ENCODE measurements at regions not wholly inside any gene's neighbourhood (a gene's known extent, or its start where the extent isn't known, plus 50 kb on each side); places are given as distances from the start of the nearest gene placed in this dataset.

GRCh38 chr20:12575352-12576095, 433.2 kb upstream of the SPTLC3 start:
- Histone ChIP-seq H3K27ac (ENCODE audit: low read depth in 1 of 2, low read length in 2 of 2) (no peak overlapping the region), H3K9me3 (ENCODE audit: control insufficient read depth in 4 of 4, low read length in 3 of 4) (no peaks in the 10 kb centered on the region), H3K36me3 (ENCODE audit: control insufficient read depth in 4 of 4, insufficient read depth in 3 of 4, low read depth in 1 of 4, low read length in 3 of 4) (no peaks in the 10 kb centered on the region), H3K9ac (ENCODE audit: low read depth in 1 of 2, low read length in 2 of 2) (no peak overlapping the region), H3K4me1 (ENCODE audit: control insufficient read depth in 4 of 4, insufficient read depth in 4 of 4, low read length in 3 of 4) (no peaks in the 10 kb centered on the region), H3K27me3 (ENCODE audit: control insufficient read depth in 4 of 4, insufficient read depth in 4 of 4, low read length in 3 of 4) (no peaks in the 10 kb centered on the region), H3K4me3 (ENCODE audit: low read depth in 1 of 3, low read length in 3 of 3) (no peak overlapping the region)
- TF ChIP-seq FOXA1 (IDR thresholded peaks at IDR 0.05) = no peak
- TF ChIP-seq HNF4G (IDR thresholded peaks at IDR 0.05) = no peak
- no peak for TF ChIP-seq RXRA (IDR thresholded peaks at IDR 0.05)
- no peak for TF ChIP-seq FOXA2 (IDR thresholded peaks at IDR 0.05)
- TF ChIP-seq MAX (IDR thresholded peaks at IDR 0.05) = no peak
- TF ChIP-seq EGR1 (IDR thresholded peaks at IDR 0.05; ENCODE audit: low read depth in 2 of 2) = no peak
- TF ChIP-seq SP1 (IDR thresholded peaks at IDR 0.05) = no peak
- TF ChIP-seq YY1 (IDR thresholded peaks at IDR 0.05) = no peak
- no peak for TF ChIP-seq HNF4A (conservative IDR thresholded peaks at IDR 0.05)
- TF ChIP-seq GABPA (IDR thresholded peaks at IDR 0.05 in 1 of 2, conservative IDR thresholded peaks at IDR 0.05 in 1 of 2) = no peak
- TF ChIP-seq TAF1 (conservative IDR thresholded peaks at IDR 0.05) = no peak
- no peak for DNase-seq (ENCODE audit: low spot score)
- WGBS = 60% methylated on average over 4 of the region's 4 CpGs

- no peak for TF ChIP-seq RAD21 (IDR thresholded peaks at IDR 0.05)
- TF ChIP-seq GABPA (IDR thresholded peaks at IDR 0.05 in 1 of 2, conservative IDR thresholded peaks at IDR 0.05 in 1 of 2) = no peak
- TF ChIP-seq EGR1 (IDR thresholded peaks at IDR 0.05; ENCODE audit: low read depth in 2 of 2) = no peak
- no peak for TF ChIP-seq ATF3 (IDR thresholded peaks at IDR 0.05)
- TF ChIP-seq YY1 (IDR thresholded peaks at IDR 0.05) = no peak
- TF ChIP-seq RXRA (IDR thresholded peaks at IDR 0.05) = no peak
- no peak for TF ChIP-seq JUND (IDR thresholded peaks at IDR 0.05)
- WGBS = 54% methylated on average over 1 of the region's 1 CpG
- H3K27ac ChIP-seq (ENCODE audit: low read depth in 1 of 2, low read length in 2 of 2) = no peak overlapping the region
These were observed 431.6 kb upstream of the SPTLC3 start for GRCh38 chr20:12577213-12577612.

GRCh38 chr20:12581644-12582289, 427.0 kb upstream of the SPTLC3 start:
- H3K9me3 ChIP-seq (ENCODE audit: control insufficient read depth in 4 of 4, low read length in 3 of 4) = no peaks in the 10 kb centered on the region
- no peak overlapping the region for H3K27ac ChIP-seq (ENCODE audit: low read depth in 1 of 2, low read length in 2 of 2)
- WGBS = 60% methylated on average over 5 of the region's 5 CpGs
- no peak overlapping the region for H3K9ac ChIP-seq (ENCODE audit: low read depth in 1 of 2, low read length in 2 of 2)
- H3K4me1 ChIP-seq (ENCODE audit: control insufficient read depth in 4 of 4, insufficient read depth in 4 of 4, low read length in 3 of 4) = no peaks in the 10 kb centered on the region
- H3K4me3 ChIP-seq (ENCODE audit: low read depth in 1 of 3, low read length in 3 of 3) = no peak overlapping the region
- DNase-seq (ENCODE audit: low spot score) = no peak
- TF ChIP-seq HNF4G (IDR thresholded peaks at IDR 0.05) (no peak), MAX (IDR thresholded peaks at IDR 0.05) (no peak), YY1 (IDR thresholded peaks at IDR 0.05) (no peak), RAD21 (IDR thresholded peaks at IDR 0.05) (no peak), REST (IDR thresholded peaks at IDR 0.05) (no peak), SP1 (IDR thresholded peaks at IDR 0.05) (no peak), RXRA (IDR thresholded peaks at IDR 0.05) (no peak), HNF4A (conservative IDR thresholded peaks at IDR 0.05) (no peak), NR2F2 (IDR thresholded peaks at IDR 0.05) (no peak), JUND (IDR thresholded peaks at IDR 0.05) (no peak), FOXA2 (IDR thresholded peaks at IDR 0.05) (no peak), TAF1 (conservative IDR thresholded peaks at IDR 0.05) (no peak), GABPA (IDR thresholded peaks at IDR 0.05 in 1 of 2, conservative IDR thresholded peaks at IDR 0.05 in 1 of 2) (no peak), CTCF (IDR thresholded peaks at IDR 0.05; ENCODE audit: low read depth, low read length, missing input control) (no peak), ATF3 (IDR thresholded peaks at IDR 0.05) (no peak), EGR1 (IDR thresholded peaks at IDR 0.05; ENCODE audit: low read depth in 2 of 2) (no peak), FOXA1 (IDR thresholded peaks at IDR 0.05) (no peak)
- no peaks in the 10 kb centered on the region for H3K27me3 ChIP-seq (ENCODE audit: control insufficient read depth in 4 of 4, insufficient read depth in 4 of 4, low read length in 3 of 4)
- no peaks in the 10 kb centered on the region for H3K36me3 ChIP-seq (ENCODE audit: control insufficient read depth in 4 of 4, insufficient read depth in 3 of 4, low read depth in 1 of 4, low read length in 3 of 4)

More at GRCh38 chr20:12577213-12577612, 431.6 kb upstream of the SPTLC3 start:
- H3K9ac ChIP-seq (ENCODE audit: low read depth in 1 of 2, low read length in 2 of 2) = no peak overlapping the region
- no peak for DNase-seq (ENCODE audit: low spot score)
- H3K36me3 ChIP-seq (ENCODE audit: control insufficient read depth in 4 of 4, insufficient read depth in 3 of 4, low read depth in 1 of 4, low read length in 3 of 4) = no peaks in the 10 kb centered on the region
- no peak overlapping the region for H3K4me3 ChIP-seq (ENCODE audit: low read depth in 1 of 3, low read length in 3 of 3)
- no peaks in the 10 kb centered on the region for H3K4me1 ChIP-seq (ENCODE audit: control insufficient read depth in 4 of 4, insufficient read depth in 4 of 4, low read length in 3 of 4)
- no peaks in the 10 kb centered on the region for H3K27me3 ChIP-seq (ENCODE audit: control insufficient read depth in 4 of 4, insufficient read depth in 4 of 4, low read length in 3 of 4)
- no peaks in the 10 kb centered on the region for H3K9me3 ChIP-seq (ENCODE audit: control insufficient read depth in 4 of 4, low read length in 3 of 4)
